OCI-LY7 (cell line): ENCODE measurements at regions not wholly inside any gene's neighbourhood (a gene's known extent, or its start where the extent isn't known, plus 50 kb on each side); places are given as distances from the start of the nearest gene placed in this dataset.

Experiments
- BruUV-seq: library from RNA; stranded (reverse); fragments of 400-500 nt; replicated peaks from 2 replicates; lab custom pipeline; 2021; lab: Mats Ljungman, UMichigan
- CTCF ChIA-PET: fragments of 300-600 bp; sonication (Branson Sonifier 250); formaldehyde crosslinking; loops from one replicate; lab custom pipeline; 2022; ENCODE audit warnings: antibody characterized with exemption; ENCODE audit not compliant: unreplicated experiment; lab: Charles Lee
- POLR2A ChIA-PET: fragments of 300-600 bp; sonication (Branson Sonifier 250); formaldehyde crosslinking; loops from one replicate; lab custom pipeline; 2022; ENCODE audit warnings: antibody characterized with exemption; lab: Charles Lee
- DNase-seq: peaks from one replicate; pipeline ENCODE4 v3.0.0-alpha.2; 2015; ENCODE audit warnings: low spot score
- H2AFZ ChIP-seq: fragments of 200-600 bp; sonication (generic), shearing (Covaris generic); 2 replicates; pipeline ENCODE4 v1.6.1; 2014; ENCODE audit warnings: mild to moderate bottlenecking, antibody characterized with exemption, low read length, moderate library complexity
- H3K27ac ChIP-seq: fragments of 200-600 bp; sonication (generic); 2 replicates; pipeline ENCODE4 v1.5.1; 2014; ENCODE audit warnings: mixed run types, low read depth, mild to moderate bottlenecking, moderate library complexity, low read length, inconsistent platforms; ENCODE audit not compliant: poor library complexity, severe bottlenecking
- H3K36me3 ChIP-seq: fragments of 200-600 bp; sonication (generic); 2 replicates; pipeline ENCODE4 v1.6.1; 2014; ENCODE audit warnings: mild to moderate bottlenecking, antibody characterized with exemption, low read length, moderate library complexity, mixed read lengths; ENCODE audit not compliant: insufficient read depth
- H3K4me1 ChIP-seq: fragments of 200-600 bp; sonication (generic); 2 replicates; pipeline ENCODE4 v1.5.1; 2014; ENCODE audit warnings: mild to moderate bottlenecking, low read length; ENCODE audit not compliant: insufficient read depth, poor library complexity, severe bottlenecking
- H3K4me2 ChIP-seq: fragments of 200-600 bp; sonication (generic); 2 replicates; pipeline ENCODE4 v1.6.1; 2014; ENCODE audit warnings: mild to moderate bottlenecking, low read length
- H3K4me3 ChIP-seq: fragments of 200-600 bp; sonication (generic); 2 replicates; pipeline ENCODE4 v1.5.1; 2014; ENCODE audit warnings: mild to moderate bottlenecking, low read depth, low read length; ENCODE audit not compliant: poor library complexity, severe bottlenecking
- H3K79me2 ChIP-seq: fragments of 200-600 bp; sonication (generic); 2 replicates; pipeline ENCODE4 v1.6.1; 2016; ENCODE audit warnings: low read depth, mild to moderate bottlenecking, low read length, moderate library complexity, mixed read lengths; ENCODE audit not compliant: insufficient read depth
- H3K9me2 ChIP-seq: fragments of 200-600 bp; sonication (generic); 2 replicates; pipeline ENCODE4 v1.6.1; 2016; ENCODE audit warnings: mild to moderate bottlenecking, low read length, mixed read lengths; ENCODE audit not compliant: insufficient read depth
- H3K9me3 ChIP-seq: fragments of 200-600 bp; sonication (generic); 2 replicates; pipeline ENCODE4 v1.6.1; 2014; ENCODE audit warnings: mild to moderate bottlenecking, mixed run types, low read length, mixed read lengths
- H4K20me1 ChIP-seq: fragments of 200-600 bp; sonication (generic); 2 replicates; pipeline ENCODE4 v1.6.1; 2014; ENCODE audit warnings: mild to moderate bottlenecking, antibody characterized with exemption, low read length, moderate library complexity, mixed read lengths; ENCODE audit not compliant: insufficient read depth
- CTCF ChIP-seq: fragments of 200-600 bp; sonication (generic); conservative IDR thresholded peaks from 2 replicates; pipeline ENCODE4 v1.5.1; 2014; ENCODE audit warnings: mild to moderate bottlenecking, antibody characterized with exemption, low read length, moderate library complexity, mixed read lengths
- EZH2phosphoT487 ChIP-seq: fragments of 200-600 bp; sonication (generic); IDR thresholded peaks from 2 replicates; pipeline ENCODE4 v1.6.1; 2018; ENCODE audit warnings: low read depth, borderline replicate concordance, mild to moderate bottlenecking, mixed run types, antibody characterized with exemption, low read length, moderate library complexity, mixed read lengths
- intact Hi-C: fragments of 100-400 bp; cut with micrococcal nuclease; formaldehyde crosslinking; loops from one replicate; pipeline ENCODE4 v1.10.0; 2022; ENCODE audit not compliant: unreplicated experiment

GRCh38 chr18:67319109-67319508 lies 197.4 kb downstream of the DSEL start:
- DNase-seq, result no peak
- Histone ChIP-seq H2AFZ (no peak overlapping the region), H3K4me3 (no peak overlapping the region), H4K20me1 (no peaks in the 10 kb centered on the region), H3K4me1 (no peaks in the 10 kb centered on the region), H3K79me2 (no peaks in the 10 kb centered on the region), H3K9me2 (no peaks in the 10 kb centered on the region), H3K36me3 (no peaks in the 10 kb centered on the region), H3K27ac (no peak overlapping the region), H3K9me3 (no peaks in the 10 kb centered on the region), H3K4me2 (no peak overlapping the region)
- TF ChIP-seq CTCF, result no peak
- no peak for TF ChIP-seq EZH2phosphoT487
- CTCF ChIA-PET, result no interaction called here
- POLR2A ChIA-PET, result no interaction called here
- BruUV-seq, result no TSS peak
- intact Hi-C loops, result no loop called here

- intact Hi-C loops, result no loop called here
- no peaks in the 10 kb centered on the region for H3K79me2 ChIP-seq
- POLR2A ChIA-PET, result no interaction called here
Observed at GRCh38 chr18:67318651-67319050, 197.9 kb downstream of the DSEL start.

GRCh38 chr18:67310826-67311225 lies 205.7 kb downstream of the DSEL start:
- no peak overlapping the region for H3K4me2 ChIP-seq
- TF ChIP-seq CTCF (no peak), EZH2phosphoT487 (no peak)
- BruUV-seq, result no TSS peak
- H3K4me3 ChIP-seq, result no peak overlapping the region
- no peak overlapping the region for H3K27ac ChIP-seq
- intact Hi-C loops, result no loop called here
- no peaks in the 10 kb centered on the region for H4K20me1 ChIP-seq
- H2AFZ ChIP-seq, result no peak overlapping the region
- ChIA-PET POLR2A (no interaction called here), CTCF (no interaction called here)
- H3K36me3 ChIP-seq, result no peaks in the 10 kb centered on the region
- DNase-seq, result no peak
- no peaks in the 10 kb centered on the region for H3K4me1 ChIP-seq
- no peaks in the 10 kb centered on the region for H3K9me3 ChIP-seq
- no peaks in the 10 kb centered on the region for H3K79me2 ChIP-seq
- no peaks in the 10 kb centered on the region for H3K9me2 ChIP-seq

More at GRCh38 chr18:67318651-67319050, 197.9 kb downstream of the DSEL start:
- H2AFZ ChIP-seq, result no peak overlapping the region
- no peaks in the 10 kb centered on the region for H3K4me1 ChIP-seq
- TF ChIP-seq CTCF (no peak), EZH2phosphoT487 (no peak)
- no peak overlapping the region for H3K27ac ChIP-seq
- H3K4me2 ChIP-seq, result no peak overlapping the region
- no peaks in the 10 kb centered on the region for H3K9me3 ChIP-seq
- H4K20me1 ChIP-seq, result no peaks in the 10 kb centered on the region
- BruUV-seq, result no TSS peak
- H3K36me3 ChIP-seq, result no peaks in the 10 kb centered on the region
- no peaks in the 10 kb centered on the region for H3K9me2 ChIP-seq
- H3K4me3 ChIP-seq, result no peak overlapping the region
- no peak for DNase-seq
- CTCF ChIA-PET, result no interaction called here
